ENCODE measurements at regions not wholly inside any gene's neighbourhood (a gene's known extent, or its start where the extent isn't known, plus 50 kb on each side); places are given as distances from the start of the nearest gene placed in this dataset.

DNA sequence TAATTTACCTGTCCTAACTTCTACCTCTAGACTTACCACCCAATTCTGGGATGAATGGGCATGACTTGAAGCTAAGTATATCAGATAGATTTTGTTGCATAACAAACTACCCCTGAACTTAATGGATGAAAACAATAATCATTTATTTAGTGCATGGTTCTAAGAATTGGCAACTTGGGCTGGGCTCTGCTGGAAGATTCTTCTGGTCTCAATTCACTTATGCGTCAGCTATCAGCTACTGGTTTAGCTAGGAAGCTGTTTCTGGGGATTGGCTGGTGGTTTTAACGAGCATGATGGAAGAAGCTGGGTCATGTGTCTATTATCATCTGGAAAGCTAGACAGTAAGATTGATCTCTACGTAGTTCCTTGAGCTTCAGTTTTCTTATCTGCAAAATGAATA is 77.3 kb upstream of the LMCD1 start:
- intact Hi-C loops (cut with micrococcal nuclease) = no loop called here

More for the DNA sequence above, 77.3 kb upstream of the LMCD1 start:
- no peak for TF ChIP-seq MXI1 (IDR thresholded peaks at IDR 0.05; ENCODE audit: borderline replicate concordance, low read depth, low read length)
- TF ChIP-seq POLR2A (IDR thresholded peaks at IDR 0.05; ENCODE audit: low read depth, low read length) = no peak
- TF ChIP-seq RCOR1 (IDR thresholded peaks at IDR 0.05; ENCODE audit: insufficient replicate concordance, low read length) = no peak
- TF ChIP-seq, protein P1, sequence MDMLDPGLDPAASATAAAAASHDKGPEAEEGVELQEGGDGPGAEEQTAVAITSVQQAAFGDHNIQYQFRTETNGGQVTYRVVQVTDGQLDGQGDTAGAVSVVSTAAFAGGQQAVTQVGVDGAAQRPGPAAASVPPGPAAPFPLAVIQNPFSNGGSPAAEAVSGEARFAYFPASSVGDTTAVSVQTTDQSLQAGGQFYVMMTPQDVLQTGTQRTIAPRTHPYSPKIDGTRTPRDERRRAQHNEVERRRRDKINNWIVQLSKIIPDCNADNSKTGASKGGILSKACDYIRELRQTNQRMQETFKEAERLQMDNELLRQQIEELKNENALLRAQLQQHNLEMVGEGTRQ (IDR thresholded peaks at IDR 0.05; ENCODE audit: low read depth, low read length) = no peak
- no peak for TF ChIP-seq MAZ (IDR thresholded peaks at IDR 0.05; ENCODE audit: borderline replicate concordance, low read depth, low read length)
- no peak for TF ChIP-seq SMC3 (IDR thresholded peaks at IDR 0.05; ENCODE audit: low read depth, low read length)
- no peak for TF ChIP-seq RAD21 (IDR thresholded peaks at IDR 0.05; ENCODE audit: low read length)
- TF ChIP-seq, protein P2, sequence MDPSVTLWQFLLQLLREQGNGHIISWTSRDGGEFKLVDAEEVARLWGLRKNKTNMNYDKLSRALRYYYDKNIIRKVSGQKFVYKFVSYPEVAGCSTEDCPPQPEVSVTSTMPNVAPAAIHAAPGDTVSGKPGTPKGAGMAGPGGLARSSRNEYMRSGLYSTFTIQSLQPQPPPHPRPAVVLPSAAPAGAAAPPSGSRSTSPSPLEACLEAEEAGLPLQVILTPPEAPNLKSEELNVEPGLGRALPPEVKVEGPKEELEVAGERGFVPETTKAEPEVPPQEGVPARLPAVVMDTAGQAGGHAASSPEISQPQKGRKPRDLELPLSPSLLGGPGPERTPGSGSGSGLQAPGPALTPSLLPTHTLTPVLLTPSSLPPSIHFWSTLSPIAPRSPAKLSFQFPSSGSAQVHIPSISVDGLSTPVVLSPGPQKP (IDR thresholded peaks at IDR 0.05; ENCODE audit: borderline replicate concordance, low read depth, low read length) = no peak
- no peak for TF ChIP-seq MAFK (IDR thresholded peaks at IDR 0.05; ENCODE audit: low read depth, low read length)
- TF ChIP-seq, protein P3, sequence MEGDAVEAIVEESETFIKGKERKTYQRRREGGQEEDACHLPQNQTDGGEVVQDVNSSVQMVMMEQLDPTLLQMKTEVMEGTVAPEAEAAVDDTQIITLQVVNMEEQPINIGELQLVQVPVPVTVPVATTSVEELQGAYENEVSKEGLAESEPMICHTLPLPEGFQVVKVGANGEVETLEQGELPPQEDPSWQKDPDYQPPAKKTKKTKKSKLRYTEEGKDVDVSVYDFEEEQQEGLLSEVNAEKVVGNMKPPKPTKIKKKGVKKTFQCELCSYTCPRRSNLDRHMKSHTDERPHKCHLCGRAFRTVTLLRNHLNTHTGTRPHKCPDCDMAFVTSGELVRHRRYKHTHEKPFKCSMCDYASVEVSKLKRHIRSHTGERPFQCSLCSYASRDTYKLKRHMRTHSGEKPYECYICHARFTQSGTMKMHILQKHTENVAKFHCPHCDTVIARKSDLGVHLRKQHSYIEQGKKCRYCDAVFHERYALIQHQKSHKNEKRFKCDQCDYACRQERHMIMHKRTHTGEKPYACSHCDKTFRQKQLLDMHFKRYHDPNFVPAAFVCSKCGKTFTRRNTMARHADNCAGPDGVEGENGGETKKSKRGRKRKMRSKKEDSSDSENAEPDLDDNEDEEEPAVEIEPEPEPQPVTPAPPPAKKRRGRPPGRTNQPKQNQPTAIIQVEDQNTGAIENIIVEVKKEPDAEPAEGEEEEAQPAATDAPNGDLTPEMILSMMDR (conservative IDR thresholded peaks at IDR 0.05; ENCODE audit: low read depth, low read length) = no peak
- no peak for TF ChIP-seq CHD1 (IDR thresholded peaks at IDR 0.05; ENCODE audit: low read depth, low read length)
- no peak for TF ChIP-seq BHLHE40 (IDR thresholded peaks at IDR 0.05; ENCODE audit: low read depth, low read length)
- TF ChIP-seq RFX5 (IDR thresholded peaks at IDR 0.05; ENCODE audit: low read depth, low read length) = no peak
- no peak for TF ChIP-seq NFE2L2 (IDR thresholded peaks at IDR 0.05; ENCODE audit: low read depth, low read length)
- no peak for TF ChIP-seq FOS (IDR thresholded peaks at IDR 0.05; ENCODE audit: low read depth, low read length)
- TF ChIP-seq CEBPB (IDR thresholded peaks at IDR 0.05; ENCODE audit: low read depth, low read length) = no peak
- Histone ChIP-seq H2AK5ac (ENCODE audit: low read depth, low read length) (no peak overlapping the region), H2AK9ac (replicated peaks; ENCODE audit: low read depth, low read length, poor library complexity) (no peak overlapping the region), H3K27ac (ENCODE audit: insufficient read depth, low read length) (no peak overlapping the region), H3K9me3 (ENCODE audit: control insufficient read depth, insufficient read depth, low read length) (peaks cover 8% of the 10 kb centered on the region), H2BK20ac (ENCODE audit: low read depth, low read length) (no peak overlapping the region), H3K56ac (ENCODE audit: extremely low read depth, insufficient read depth, low read length) (no peak overlapping the region), H3K4me2 (ENCODE audit: low read depth, low read length) (no peak overlapping the region), H4K5ac (ENCODE audit: low read depth, low read length) (no peak overlapping the region), H4K8ac (ENCODE audit: low read depth in 2 of 2, low read length in 2 of 2) (no peak overlapping the region), H2BK5ac (ENCODE audit: low read depth, low read length, poor library complexity, severe bottlenecking) (no peak overlapping the region), H4K20me1 (ENCODE audit: insufficient read depth, low read length) (no peaks in the 10 kb centered on the region), H2AFZ (replicated peaks; ENCODE audit: low read length, poor library complexity) (no peak overlapping the region), H3K18ac (ENCODE audit: low read depth, low read length) (no peak overlapping the region), H3K79me1 (ENCODE audit: low read depth in 1 of 2, low read length in 2 of 2) (no peaks in the 10 kb centered on the region), H3K23ac (ENCODE audit: low read depth, low read length) (no peak overlapping the region), H4K91ac (ENCODE audit: insufficient read depth, low read depth, low read length) (no peak overlapping the region), H2BK120ac (ENCODE audit: low read depth, low read length) (no peak overlapping the region), H3K4ac (ENCODE audit: low read depth, low read length) (no peak overlapping the region), H3K9ac (ENCODE audit: low read depth, low read length) (no peak overlapping the region), H3K14ac (replicated peaks; ENCODE audit: low read depth, low read length) (no peak overlapping the region), H3K27me3 (ENCODE audit: control insufficient read depth, insufficient read depth, low read length) (peaks cover 8% of the 10 kb centered on the region; the same call in 1 of the 2 replicates), H2BK15ac (ENCODE audit: low read depth, low read length) (no peak overlapping the region), H3K36me3 (ENCODE audit: control insufficient read depth, insufficient read depth, low read length) (no peaks in the 10 kb centered on the region), H3K4me3 (ENCODE audit: insufficient read depth, low read depth, low read length) (no peak overlapping the region), H3K4me1 (ENCODE audit: control insufficient read depth, insufficient read depth, low read length) (no peaks in the 10 kb centered on the region), H3K9me1 (ENCODE audit: insufficient read depth, low read length) (no peaks in the 10 kb centered on the region)
- dilution Hi-C loops (cut with HindIII; ENCODE audit: low sequenced_read_pairs, unreplicated experiment) = no loop called here
- ChIA-PET CTCF (interaction anchor here (1.3 kb wide), 1 partner anchor 183 kb away, joined by 3 read pairs; no protein-coding TSS in a partner anchor), POLR2A (ENCODE audit: unreplicated experiment) (no interaction called here)
- BruUV-seq (replicated peaks) = no TSS peak
- whole genome bisulfite sequencing, 2 experiments (ENCODE audit: extremely low coverage in 2 of 2, insufficient read length in 1 of 2) = no CpG with 5 or more reads among the region's 3 CpGs
- no peak for DNase-seq
- in situ Hi-C loops (cut with MboI; ENCODE audit: low sequenced_read_pairs) = no loop called here
- ATAC-seq (ENCODE audit: low read depth) = no peak

All from IMR-90 (cell line).